ENCODE measurements at regions not wholly inside any gene's neighbourhood (a gene's known extent, or its start where the extent isn't known, plus 50 kb on each side); places are given as distances from the start of the nearest gene placed in this dataset.

DNA sequence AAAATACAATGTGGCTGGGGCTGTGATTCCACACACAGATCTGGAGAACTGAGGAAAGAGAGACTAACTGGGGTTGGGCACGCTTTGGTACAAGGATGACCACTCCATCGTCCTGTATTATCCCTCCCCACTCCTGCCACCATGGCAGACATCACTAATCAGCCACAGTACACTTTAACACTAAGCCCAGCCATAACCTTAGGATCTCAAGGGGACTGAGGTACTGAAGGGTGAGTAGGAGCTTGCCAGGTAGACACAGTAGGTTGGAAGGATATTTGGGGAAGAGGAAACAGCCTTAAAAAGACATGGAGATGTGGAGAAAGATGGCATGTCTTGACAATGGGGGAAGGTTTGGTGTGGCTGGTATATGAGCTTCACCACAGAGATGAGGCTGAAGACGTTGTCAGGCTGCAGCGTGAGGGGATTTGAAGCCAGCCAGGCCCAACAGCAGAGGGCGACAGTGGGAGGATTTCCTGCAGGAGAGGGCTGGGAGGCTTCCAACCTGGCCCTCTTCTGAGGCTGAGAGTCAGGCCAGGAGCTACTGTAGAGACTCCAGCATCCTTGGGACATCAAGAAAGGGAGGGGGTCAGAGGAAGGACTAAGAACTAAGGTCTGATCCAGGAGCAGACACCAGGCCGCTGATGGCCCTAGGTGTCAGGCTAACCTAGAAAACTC is 58.6 kb upstream of the COL13A1 start:
- H3K4me2 ChIP-seq (ENCODE audit: insufficient read depth, low read length): no peak overlapping the region
- no peak overlapping the region for H3K27ac ChIP-seq (ENCODE audit: low read depth, low read length)
- H3K79me2 ChIP-seq (ENCODE audit: insufficient read depth, low read length): no peaks in the 10 kb centered on the region
- no peaks in the 10 kb centered on the region for H4K20me1 ChIP-seq (ENCODE audit: insufficient read depth, low read length)
- TF ChIP-seq, protein P1, sequence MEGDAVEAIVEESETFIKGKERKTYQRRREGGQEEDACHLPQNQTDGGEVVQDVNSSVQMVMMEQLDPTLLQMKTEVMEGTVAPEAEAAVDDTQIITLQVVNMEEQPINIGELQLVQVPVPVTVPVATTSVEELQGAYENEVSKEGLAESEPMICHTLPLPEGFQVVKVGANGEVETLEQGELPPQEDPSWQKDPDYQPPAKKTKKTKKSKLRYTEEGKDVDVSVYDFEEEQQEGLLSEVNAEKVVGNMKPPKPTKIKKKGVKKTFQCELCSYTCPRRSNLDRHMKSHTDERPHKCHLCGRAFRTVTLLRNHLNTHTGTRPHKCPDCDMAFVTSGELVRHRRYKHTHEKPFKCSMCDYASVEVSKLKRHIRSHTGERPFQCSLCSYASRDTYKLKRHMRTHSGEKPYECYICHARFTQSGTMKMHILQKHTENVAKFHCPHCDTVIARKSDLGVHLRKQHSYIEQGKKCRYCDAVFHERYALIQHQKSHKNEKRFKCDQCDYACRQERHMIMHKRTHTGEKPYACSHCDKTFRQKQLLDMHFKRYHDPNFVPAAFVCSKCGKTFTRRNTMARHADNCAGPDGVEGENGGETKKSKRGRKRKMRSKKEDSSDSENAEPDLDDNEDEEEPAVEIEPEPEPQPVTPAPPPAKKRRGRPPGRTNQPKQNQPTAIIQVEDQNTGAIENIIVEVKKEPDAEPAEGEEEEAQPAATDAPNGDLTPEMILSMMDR (IDR thresholded peaks at IDR 0.05; ENCODE audit: extremely low read depth, low read depth, low read length): peak; percentile 67
- no peaks in the 10 kb centered on the region for H3K36me3 ChIP-seq (ENCODE audit: insufficient read depth, low read length)
- no peaks in the 10 kb centered on the region for H3K4me1 ChIP-seq (ENCODE audit: insufficient read depth, low read length)
- H3K9me3 ChIP-seq (ENCODE audit: low read depth, low read length): no peaks in the 10 kb centered on the region
- peak; percentile 90 for DNase-seq (ENCODE audit: insufficient read length, low spot score, missing footprints)
- no peak overlapping the region for H3K4me3 ChIP-seq (ENCODE audit: insufficient read depth, low read length)
- no peak overlapping the region for H2AFZ ChIP-seq (ENCODE audit: low read length)
- peaks cover 6% of the 10 kb centered on the region for H3K27me3 ChIP-seq (ENCODE audit: insufficient read depth, low read length)

DNA sequence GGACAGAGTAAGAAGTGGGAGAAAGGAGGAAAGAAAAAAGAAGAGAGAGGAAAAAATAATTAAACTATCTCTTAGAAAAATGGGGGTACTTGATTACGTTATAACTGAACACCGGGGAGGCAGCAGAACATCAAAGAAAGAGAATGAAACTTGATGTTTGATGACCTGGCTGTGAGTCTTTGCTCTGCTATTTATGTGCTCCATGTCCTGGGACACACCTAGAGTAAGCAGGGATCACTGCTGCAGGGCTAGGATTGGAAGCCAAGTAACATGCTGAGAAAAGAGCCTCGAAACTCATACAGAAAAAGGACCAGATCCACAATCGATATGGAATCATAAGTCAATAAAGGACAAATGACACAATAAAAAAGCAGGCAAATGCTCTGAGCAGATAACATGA is 56.7 kb upstream of the COL13A1 start:
- no peaks in the 10 kb centered on the region for H4K20me1 ChIP-seq (ENCODE audit: insufficient read depth, low read length)
- no peak overlapping the region for H2AFZ ChIP-seq (ENCODE audit: low read length)
- H3K4me1 ChIP-seq (ENCODE audit: insufficient read depth, low read length): peaks cover 6% of the 10 kb centered on the region
- no peaks in the 10 kb centered on the region for H3K36me3 ChIP-seq (ENCODE audit: insufficient read depth, low read length)
- TF ChIP-seq, protein P1 (IDR thresholded peaks at IDR 0.05; ENCODE audit: extremely low read depth, low read depth, low read length): no peak
- H3K79me2 ChIP-seq (ENCODE audit: insufficient read depth, low read length): no peaks in the 10 kb centered on the region
- peaks cover 6% of the 10 kb centered on the region for H3K27me3 ChIP-seq (ENCODE audit: insufficient read depth, low read length)
- no peak for DNase-seq (ENCODE audit: insufficient read length, low spot score, missing footprints)
- H3K4me3 ChIP-seq (ENCODE audit: insufficient read depth, low read length): no peak overlapping the region
- no peak overlapping the region for H3K4me2 ChIP-seq (ENCODE audit: insufficient read depth, low read length)
- H3K27ac ChIP-seq (ENCODE audit: low read depth, low read length): no peak overlapping the region
- no peaks in the 10 kb centered on the region for H3K9me3 ChIP-seq (ENCODE audit: low read depth, low read length)

DNA sequence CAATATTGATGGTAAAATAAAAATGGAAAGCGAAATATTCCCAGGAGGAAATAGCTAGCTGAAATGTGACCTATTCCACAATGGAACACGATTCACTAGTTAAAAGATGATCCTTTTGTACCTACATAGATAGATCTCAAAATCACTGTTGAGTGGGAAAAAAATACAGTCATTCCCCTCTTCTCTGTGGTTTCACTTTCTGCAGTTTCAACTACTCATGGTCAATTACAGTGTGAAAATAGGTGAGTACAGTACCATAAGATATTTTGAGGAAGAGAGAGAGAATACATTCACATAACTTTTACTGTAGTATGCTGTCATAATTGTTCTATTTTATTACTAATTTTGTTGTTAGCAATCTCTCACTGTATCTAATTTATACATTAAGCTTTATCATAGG is 56.0 kb upstream of the COL13A1 start:
- Histone ChIP-seq H3K79me2 (ENCODE audit: insufficient read depth, low read length) (no peaks in the 10 kb centered on the region), H3K4me1 (ENCODE audit: insufficient read depth, low read length) (peaks cover 6% of the 10 kb centered on the region), H3K9me3 (ENCODE audit: low read depth, low read length) (no peaks in the 10 kb centered on the region), H3K27me3 (ENCODE audit: insufficient read depth, low read length) (peaks cover 6% of the 10 kb centered on the region), H3K4me3 (ENCODE audit: insufficient read depth, low read length) (no peak overlapping the region), H3K27ac (ENCODE audit: low read depth, low read length) (no peak overlapping the region), H3K4me2 (ENCODE audit: insufficient read depth, low read length) (no peak overlapping the region), H2AFZ (ENCODE audit: low read length) (no peak overlapping the region), H4K20me1 (ENCODE audit: insufficient read depth, low read length) (no peaks in the 10 kb centered on the region), H3K36me3 (ENCODE audit: insufficient read depth, low read length) (no peaks in the 10 kb centered on the region)
- TF ChIP-seq, protein P1 (IDR thresholded peaks at IDR 0.05; ENCODE audit: extremely low read depth, low read depth, low read length): no peak
- DNase-seq (ENCODE audit: insufficient read length, low spot score, missing footprints): peak; percentile 71

DNA sequence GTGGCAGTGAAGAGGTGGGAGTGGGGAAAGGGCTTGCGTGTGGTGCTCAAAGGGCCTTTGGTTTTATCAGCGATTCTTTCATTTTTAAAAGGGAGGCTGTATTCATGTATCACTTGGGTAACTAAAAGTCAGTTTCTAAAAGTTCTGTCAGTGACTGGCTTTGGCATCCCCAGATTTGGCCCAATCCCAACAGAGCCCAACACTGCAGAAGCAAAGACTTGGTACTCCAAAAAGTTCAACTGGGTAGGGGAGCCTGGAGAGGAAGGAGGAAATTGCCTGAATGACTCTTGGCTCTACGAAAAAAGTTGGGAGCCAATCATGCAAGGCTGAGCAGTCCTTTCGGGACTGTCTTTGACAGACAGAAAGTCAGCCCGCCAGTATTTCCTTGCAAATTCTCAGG is 54.5 kb upstream of the COL13A1 start:
- Histone ChIP-seq H3K9me3 (ENCODE audit: low read depth, low read length) (no peaks in the 10 kb centered on the region), H3K4me1 (ENCODE audit: insufficient read depth, low read length) (peaks cover 6% of the 10 kb centered on the region), H3K27me3 (ENCODE audit: insufficient read depth, low read length) (peaks cover 15% of the 10 kb centered on the region), H4K20me1 (ENCODE audit: insufficient read depth, low read length) (no peaks in the 10 kb centered on the region), H3K36me3 (ENCODE audit: insufficient read depth, low read length) (no peaks in the 10 kb centered on the region), H3K4me3 (ENCODE audit: insufficient read depth, low read length) (no peak overlapping the region), H3K4me2 (ENCODE audit: insufficient read depth, low read length) (no peak overlapping the region), H2AFZ (ENCODE audit: low read length) (no peak overlapping the region), H3K79me2 (ENCODE audit: insufficient read depth, low read length) (no peaks in the 10 kb centered on the region), H3K27ac (ENCODE audit: low read depth, low read length) (no peak overlapping the region)
- peak; percentile 19 for DNase-seq (ENCODE audit: insufficient read length, low spot score, missing footprints)
- TF ChIP-seq, protein P1 (IDR thresholded peaks at IDR 0.05; ENCODE audit: extremely low read depth, low read depth, low read length): no peak
